HG03025 (cell line): ENCODE measurements at regions not wholly inside any gene's neighbourhood (a gene's known extent, or its start where the extent isn't known, plus 50 kb on each side); places are given as distances from the start of the nearest gene placed in this dataset.

ENCODE experiments used
- ATAC-seq: cut with Tn5 transposase; IDR thresholded peaks from one replicate; pipeline ENCODE4 v1.9.1; 2021; ENCODE audit warnings: mild to moderate bottlenecking, moderate library complexity; ENCODE audit not compliant: unreplicated experiment, low FRiP score

- no peak for ATAC-seq
Observed at GRCh38 chr7:34263168-34263567, 357.8 kb downstream of the BMPER start.

DNA sequence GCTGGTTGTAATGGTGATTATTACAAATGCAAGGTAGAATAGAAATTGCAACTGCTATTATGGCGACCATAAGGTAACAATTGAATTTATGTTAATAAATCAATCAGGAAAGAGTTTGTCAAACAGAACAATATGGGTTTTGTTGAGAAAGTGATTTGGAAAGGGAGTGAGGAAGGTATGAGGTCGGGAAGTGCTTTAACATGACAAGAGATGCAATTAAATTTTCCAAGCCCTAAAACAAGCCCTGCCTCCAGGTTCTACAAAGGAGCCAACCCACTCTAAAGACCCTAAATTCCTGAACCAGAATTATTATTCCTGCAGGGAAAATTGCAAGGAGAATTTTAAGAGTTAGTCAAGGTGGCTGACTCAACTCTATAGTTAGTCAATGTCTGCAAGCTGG is 363.7 kb downstream of the BMPER start:
- no peak for ATAC-seq

- ATAC-seq = no peak
Observed at GRCh38 chr7:34275624-34276023, 370.3 kb downstream of the BMPER start.

DNA sequence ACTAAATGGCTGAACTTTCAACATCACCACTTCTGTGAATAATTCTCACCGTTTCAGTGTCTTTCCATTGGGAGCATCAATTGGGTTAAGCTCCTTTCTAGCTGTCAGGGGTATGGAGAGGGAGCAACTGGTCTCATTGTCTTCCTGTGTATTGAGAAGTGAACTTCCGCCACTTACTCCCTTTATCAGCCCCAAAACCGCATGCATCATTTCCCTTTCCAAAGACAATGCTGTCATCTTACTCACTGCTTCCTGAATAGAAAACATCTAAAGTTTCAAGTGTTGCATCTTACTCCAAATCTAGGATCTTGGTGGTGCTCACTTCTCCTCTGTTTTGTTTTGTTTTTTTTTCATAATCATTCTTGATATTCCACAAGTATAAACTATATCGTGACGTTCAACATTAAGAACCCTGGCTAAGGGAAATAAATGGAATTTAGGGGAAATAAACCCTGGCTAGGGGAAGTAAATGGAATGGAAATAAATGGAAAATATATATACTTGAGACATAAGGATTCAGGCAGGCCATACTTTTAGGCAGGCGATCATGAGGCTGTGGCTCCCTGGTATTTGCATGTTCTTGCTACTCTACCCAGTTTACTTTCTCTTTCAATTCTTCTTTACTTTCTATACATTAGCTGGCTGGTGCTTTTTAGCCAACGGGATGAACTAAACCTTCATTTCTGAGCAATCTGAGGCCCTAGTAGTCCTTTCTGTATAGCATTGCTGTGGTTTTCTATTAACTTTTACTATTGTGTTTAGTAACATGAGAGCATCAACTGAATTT is 371.9 kb downstream of the BMPER start:
- no peak for ATAC-seq

DNA sequence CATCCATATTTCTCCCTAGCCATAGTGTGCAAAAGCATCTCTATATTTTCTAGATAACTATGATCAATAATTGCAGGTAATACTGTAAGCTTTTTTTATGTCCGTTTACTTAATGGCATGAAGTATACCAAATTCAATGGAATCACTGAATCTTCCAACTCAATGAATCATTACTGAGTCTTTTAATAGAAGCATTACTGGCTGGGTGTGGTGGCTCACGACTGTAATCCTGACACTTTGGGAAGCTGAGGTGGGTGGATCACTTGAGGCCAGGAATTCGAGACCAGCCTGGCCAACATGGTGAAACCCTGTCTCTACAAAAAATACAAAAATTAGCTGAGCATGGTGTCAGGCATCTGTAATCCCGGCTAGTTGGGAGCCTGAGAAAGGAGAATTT is 372.5 kb downstream of the BMPER start:
- ATAC-seq = no peak

DNA sequence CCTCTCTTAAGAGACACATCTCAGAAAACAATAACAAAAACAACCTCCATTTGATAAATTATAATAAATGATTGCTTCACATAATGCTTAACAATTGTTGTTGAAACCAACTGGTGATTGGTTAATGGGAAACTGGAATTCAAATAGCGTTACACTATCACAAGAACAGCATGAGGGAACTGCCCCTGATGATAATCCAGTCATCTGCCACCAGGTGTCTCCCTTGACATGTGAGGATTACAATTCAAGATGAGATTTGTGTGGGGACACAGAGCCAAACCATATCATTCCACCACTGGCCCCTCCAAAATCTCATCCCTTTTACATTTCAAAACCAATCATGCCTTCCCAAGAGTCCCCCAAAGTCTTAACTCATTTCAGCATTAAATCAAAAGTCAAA is 375.9 kb downstream of the BMPER start:
- ATAC-seq = no peak

- no peak for ATAC-seq
Observed at GRCh38 chr7:34282271-34282670, 375.7 kb upstream of the NPSR1 start.

DNA sequence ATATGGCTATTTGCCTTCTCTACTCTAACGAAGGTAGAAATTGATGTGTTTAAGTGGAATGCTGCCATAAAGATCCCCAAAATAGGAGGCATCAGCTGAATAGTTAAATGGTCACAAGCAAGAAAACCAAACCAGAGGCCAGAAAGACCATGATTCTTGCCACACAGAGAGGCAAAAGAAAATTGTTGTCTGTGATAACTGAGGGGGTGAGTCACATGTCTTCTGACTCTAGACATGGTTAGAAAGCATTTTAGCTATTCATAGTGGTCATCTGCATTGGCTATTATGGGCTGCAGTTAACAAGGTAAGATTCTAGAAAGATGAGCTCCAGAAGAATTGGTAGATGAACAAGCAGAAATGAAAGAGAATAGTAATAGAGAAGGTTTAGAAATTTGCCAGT is 361.4 kb upstream of the NPSR1 start:
- no peak for ATAC-seq

GRCh38 chr7:34298492-34299013 is 359.5 kb upstream of the NPSR1 start:
- ATAC-seq = no peak

- no peak for ATAC-seq
Observed at GRCh38 chr7:34299066-34299465, 359.0 kb upstream of the NPSR1 start.

DNA sequence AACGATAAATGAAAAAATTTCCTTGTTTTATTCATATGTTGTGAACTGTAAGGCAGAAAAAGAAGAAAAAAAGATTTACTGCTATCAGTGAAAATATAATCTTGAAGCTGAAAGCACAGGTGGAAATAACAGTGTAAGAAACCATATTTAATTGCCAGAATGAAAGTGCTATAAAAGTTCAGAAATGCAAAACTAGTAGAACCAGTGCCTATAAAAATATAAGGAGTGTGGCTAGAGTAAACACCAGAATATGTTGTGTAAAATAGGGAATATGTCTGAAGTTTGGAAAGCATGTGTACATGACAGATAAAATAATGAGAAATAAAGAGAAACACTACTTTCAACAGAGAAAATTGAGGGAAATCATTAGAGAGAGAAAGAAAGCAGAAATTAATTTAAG is 350.5 kb upstream of the NPSR1 start:
- ATAC-seq = no peak

- ATAC-seq = no peak
Observed at GRCh38 chr7:34308595-34308994, 349.4 kb upstream of the NPSR1 start.

DNA sequence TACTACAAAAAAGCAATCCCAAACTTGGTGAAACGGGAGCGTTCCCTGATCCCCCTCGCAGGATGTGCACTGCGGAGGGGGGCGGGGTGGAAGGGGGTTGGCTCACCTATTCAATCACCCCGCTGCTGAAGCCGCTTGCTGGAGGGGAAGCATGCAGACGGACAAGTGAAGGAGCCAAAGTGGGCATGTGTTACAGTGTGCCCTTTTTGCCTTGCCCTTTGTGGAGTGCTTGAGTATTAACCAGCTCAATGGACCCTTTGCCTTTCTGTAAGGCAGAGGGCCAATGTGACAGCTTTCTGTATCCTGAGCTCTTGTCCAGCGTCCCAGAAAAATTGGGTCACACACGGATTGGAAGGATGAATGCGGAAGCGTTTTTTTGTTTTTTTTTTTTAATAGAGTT is 348.9 kb upstream of the NPSR1 start:
- no peak for ATAC-seq

DNA sequence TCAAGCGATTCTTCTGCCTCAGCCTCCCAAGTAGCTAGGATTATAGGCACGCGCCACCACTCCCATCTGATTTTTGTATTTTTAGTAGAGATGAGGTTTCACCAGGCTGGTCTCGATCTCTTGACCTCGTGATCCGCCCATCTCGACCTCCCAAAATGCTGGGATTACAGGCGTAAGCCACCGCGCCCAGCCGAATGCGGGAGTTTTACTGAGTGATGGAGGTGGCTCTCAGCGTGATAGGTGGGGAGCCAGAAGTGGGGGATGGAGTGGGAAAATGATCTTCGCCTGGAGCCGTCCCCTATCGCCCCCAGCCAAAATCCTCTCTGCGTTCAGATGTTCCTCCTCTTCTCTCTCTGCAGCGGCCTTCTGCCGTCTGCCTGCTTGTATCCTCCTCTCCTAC is 348.4 kb upstream of the NPSR1 start:
- no peak for ATAC-seq

DNA sequence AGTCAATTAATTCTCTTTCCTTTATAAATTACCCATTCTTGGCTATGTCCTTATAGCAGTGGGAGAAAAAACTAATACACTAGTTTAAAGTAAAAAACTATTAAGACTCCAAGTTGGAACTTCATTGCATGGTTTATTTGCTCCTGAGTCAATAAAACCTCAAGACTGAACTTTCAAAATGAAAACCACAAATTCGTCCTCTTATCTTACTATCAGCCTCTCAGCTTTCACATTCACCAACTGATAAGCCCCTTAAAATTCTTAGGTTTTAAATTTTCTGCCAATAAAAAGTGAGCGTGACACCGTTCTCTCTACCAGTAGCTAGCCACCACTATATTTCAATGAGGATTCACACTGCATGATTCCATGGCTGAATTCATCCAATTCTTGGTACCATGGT is 346.4 kb upstream of the NPSR1 start:
- ATAC-seq = no peak

- ATAC-seq = no peak
Observed at GRCh38 chr7:34312624-34313023, 345.4 kb upstream of the NPSR1 start.

GRCh38 chr7:34313289-34313688 is 344.7 kb upstream of the NPSR1 start:
- ATAC-seq = no peak

GRCh38 chr7:34315032-34315431 is 343.0 kb upstream of the NPSR1 start:
- no peak for ATAC-seq

DNA sequence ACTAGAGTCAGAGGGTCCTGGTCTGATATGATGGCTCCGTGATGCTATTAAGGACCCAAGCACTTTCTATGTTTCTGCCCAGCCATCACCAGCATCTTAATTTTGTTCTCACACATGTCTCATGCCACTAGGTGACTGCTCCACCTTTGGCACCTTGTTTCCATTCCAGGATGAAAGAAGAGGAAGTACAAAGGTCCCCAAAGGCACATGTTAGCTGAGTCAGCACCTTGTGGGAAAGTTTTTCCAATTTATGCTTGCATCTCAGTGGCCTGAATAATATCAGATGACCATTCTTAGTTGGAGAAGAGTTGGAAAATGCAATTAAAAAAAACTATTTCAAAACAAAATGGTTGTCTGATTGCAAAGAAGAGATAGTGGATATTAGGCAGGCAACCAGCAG is 341.0 kb upstream of the NPSR1 start:
- ATAC-seq = no peak

DNA sequence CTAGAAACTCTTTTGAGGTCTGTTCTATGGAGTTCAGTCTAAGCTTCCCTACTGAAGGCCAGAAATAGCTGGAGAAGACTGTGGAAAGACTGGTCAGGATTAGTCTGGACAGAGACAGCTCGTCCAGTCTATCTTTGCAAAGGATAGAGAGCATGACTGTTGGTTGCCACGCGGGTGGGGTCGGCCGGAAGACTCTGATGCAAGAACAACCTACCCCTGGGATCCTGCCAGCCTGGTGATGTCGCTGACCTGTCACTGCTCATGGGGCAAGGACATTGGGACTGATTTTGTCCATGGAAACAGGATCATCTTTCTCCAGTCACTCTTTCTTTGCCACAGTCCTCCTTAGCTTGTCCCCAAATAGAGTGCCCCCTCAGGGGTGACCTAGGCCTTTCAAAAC is 337.6 kb upstream of the NPSR1 start:
- no peak for ATAC-seq

DNA sequence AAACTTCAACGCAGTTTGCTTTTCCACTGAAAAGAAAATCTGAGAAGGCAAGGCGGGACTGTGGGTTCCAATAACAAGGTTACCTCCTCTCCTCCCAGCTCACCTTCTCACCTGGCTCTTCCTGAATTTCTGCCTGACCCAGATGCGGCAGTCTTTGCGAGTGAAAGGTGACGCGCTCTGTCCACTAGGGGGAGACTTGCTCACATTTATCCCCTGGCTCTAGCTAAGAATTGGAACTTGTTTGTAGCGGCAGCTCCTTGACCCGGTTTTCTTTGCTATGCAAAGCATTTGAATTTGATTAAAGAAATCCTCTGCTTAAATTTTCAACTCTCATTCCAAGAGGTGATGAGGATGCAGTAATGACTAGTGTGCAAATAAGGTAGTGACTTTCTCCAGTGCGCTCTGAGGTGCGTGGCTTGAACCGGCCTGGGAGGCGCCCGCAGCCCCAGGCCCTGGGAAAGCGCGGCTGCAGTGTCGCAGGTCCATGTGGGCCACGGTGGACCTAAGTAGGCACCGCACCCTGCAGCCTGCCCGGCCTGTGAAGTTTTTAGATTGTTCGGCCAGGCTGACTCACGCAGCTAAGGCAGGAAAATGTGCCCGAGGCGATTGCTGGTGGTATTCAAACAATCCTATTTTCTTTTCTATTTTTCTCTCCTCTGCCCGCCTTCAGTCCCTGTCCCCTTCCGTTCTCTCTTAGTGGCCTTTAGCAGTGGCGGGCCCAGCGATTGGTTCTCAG is 336.9 kb upstream of the NPSR1 start:
- peak; percentile 92 for ATAC-seq

DNA sequence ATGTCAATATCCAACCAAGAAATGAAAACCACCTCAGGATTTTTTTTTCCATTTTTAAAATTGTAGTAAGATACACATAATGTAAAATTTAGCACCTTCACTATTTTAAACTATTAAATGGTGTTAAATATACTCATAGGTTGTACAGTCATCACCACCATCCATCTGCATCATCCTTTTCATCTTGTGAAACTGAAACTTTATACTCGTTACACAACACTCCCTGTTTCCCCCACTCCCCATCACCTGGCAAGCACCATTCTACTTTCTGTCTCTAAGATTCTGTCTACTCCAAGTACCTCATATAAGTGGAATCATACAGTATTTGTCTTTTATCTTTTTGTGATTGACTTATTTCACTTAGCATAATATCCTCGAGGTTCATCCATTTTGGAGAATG is 335.2 kb upstream of the NPSR1 start:
- no peak for ATAC-seq
